Hippocampal formation (tissue), 2 donors: ENCODE measurements at regions not wholly inside any gene's neighbourhood (a gene's known extent, or its start where the extent isn't known, plus 50 kb on each side); places are given as distances from the start of the nearest gene placed in this dataset.

Experiments
- DNase-seq, 2 donors: peaks; one replicate each; lab custom pipeline; 2025; lab: John Stamatoyannopoulos, UW

GRCh38 chr14:97723819-97724218 lies 926.6 kb downstream of the VRK1 start:
- no peak for DNase-seq

- no peak for DNase-seq
Measured at GRCh38 chr14:97724265-97724731, 927.1 kb downstream of the VRK1 start.

GRCh38 chr14:97726676-97727075 lies 929.5 kb downstream of the VRK1 start:
- no peak for DNase-seq

GRCh38 chr14:97730706-97731105 lies 933.5 kb downstream of the VRK1 start:
- DNase-seq, result no peak

GRCh38 chr14:97731800-97732199 lies 934.6 kb downstream of the VRK1 start:
- DNase-seq, result no peak

GRCh38 chr14:97747316-97747715 lies 950.1 kb downstream of the VRK1 start:
- no peak for DNase-seq

GRCh38 chr14:97748616-97749015 lies 951.4 kb downstream of the VRK1 start:
- DNase-seq, result no peak

- DNase-seq, result no peak
Measured at GRCh38 chr14:97757491-97757890, 960.3 kb downstream of the VRK1 start.

- no peak for DNase-seq
Measured at GRCh38 chr14:97760050-97760449, 962.9 kb downstream of the VRK1 start.

- no peak for DNase-seq
Measured at GRCh38 chr14:97762386-97762785, 965.2 kb downstream of the VRK1 start.

GRCh38 chr14:97771340-97772045 lies 974.3 kb downstream of the VRK1 start:
- no peak for DNase-seq

- DNase-seq, result no peak
Measured at GRCh38 chr14:97773598-97773997, 976.4 kb downstream of the VRK1 start.

GRCh38 chr14:97776890-97777558 lies 979.8 kb downstream of the VRK1 start:
- no peak for DNase-seq

- no peak for DNase-seq
Measured at GRCh38 chr14:97777622-97778355, 980.6 kb downstream of the VRK1 start.

GRCh38 chr14:97779140-97779539 lies 982.0 kb downstream of the VRK1 start:
- no peak for DNase-seq

- DNase-seq, result no peak
Measured at GRCh38 chr14:97780804-97781203, 983.6 kb downstream of the VRK1 start.

GRCh38 chr14:97781961-97782360 lies 984.8 kb downstream of the VRK1 start:
- DNase-seq, result no peak

- no peak for DNase-seq
Measured at GRCh38 chr14:97782871-97783414, 985.8 kb downstream of the VRK1 start.

GRCh38 chr14:97785495-97785894 lies 988.3 kb downstream of the VRK1 start:
- DNase-seq, result no peak

GRCh38 chr14:97788364-97788763 lies 991.2 kb downstream of the VRK1 start:
- DNase-seq, result no peak

GRCh38 chr14:97788846-97789526 lies 991.8 kb downstream of the VRK1 start:
- DNase-seq, result no peak

- no peak for DNase-seq
Measured at GRCh38 chr14:97791072-97791471, 993.9 kb downstream of the VRK1 start.
